ENCODE measurements at regions not wholly inside any gene's neighbourhood (a gene's known extent, or its start where the extent isn't known, plus 50 kb on each side); places are given as distances from the start of the nearest gene placed in this dataset.

DNA sequence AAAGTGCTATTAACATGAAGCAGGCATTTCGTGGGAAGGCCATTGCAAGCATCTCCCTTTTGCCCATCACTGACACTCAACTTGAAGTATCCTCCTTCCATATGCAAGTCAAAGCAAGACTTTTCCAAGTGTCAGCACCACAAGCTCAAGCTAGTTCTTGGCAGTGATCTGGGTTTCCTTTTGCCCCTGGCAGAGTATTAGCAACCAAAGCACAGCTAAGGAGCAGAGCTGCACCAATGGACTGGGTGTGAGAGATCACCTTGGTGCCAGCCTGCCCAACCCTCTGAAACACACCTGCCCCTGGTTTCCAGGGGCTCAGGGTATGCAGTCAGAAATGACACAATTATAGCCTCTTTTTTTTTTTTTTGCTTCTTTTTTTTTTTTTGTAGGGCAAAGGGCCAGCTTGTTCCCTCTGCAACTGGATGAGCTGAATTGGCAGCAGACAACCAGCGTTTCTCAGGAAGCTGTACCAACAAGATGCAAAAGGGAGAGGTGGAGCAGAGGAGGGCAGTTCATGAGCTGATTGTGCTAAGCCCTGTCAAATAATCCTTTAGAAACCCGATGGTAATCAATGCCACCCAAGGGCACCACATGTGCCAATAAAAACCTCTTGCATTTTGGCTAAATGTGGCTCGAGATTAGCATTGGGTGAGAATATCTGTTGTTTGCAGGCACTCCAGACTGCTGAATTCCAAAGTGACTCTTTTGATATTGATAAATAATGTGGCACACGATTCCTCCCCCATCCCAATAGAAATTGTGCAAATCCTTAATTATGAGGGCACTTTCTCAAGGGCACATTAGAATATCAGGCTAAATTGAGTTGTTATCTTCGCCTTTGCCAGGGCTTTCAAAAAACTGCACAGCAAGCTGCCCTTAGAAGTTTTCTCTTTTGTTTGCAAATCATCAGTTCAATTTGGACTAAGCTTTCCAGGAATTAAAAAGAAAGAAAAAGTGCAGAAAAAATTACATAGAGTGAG, 192.4 kb downstream of the GAS1 start:
- H3K27me3 ChIP-seq (ENCODE audit: control insufficient read depth in 1 of 2, insufficient read depth in 2 of 2, low read length in 1 of 2) = no peaks in the 10 kb centered on the region
- H3K9me3 ChIP-seq (ENCODE audit: control insufficient read depth, low read length) = no peaks in the 10 kb centered on the region
- H3K4me3 ChIP-seq (ENCODE audit: low read length in 2 of 2) = no peak overlapping the region
- intact Hi-C loops (cut with DNase I) = no loop called here
- H3K36me3 ChIP-seq (ENCODE audit: control insufficient read depth in 1 of 2, insufficient read depth in 2 of 2, low read length in 1 of 2) = no peaks in the 10 kb centered on the region
- H3K27ac ChIP-seq (ENCODE audit: low read depth in 1 of 2, low read length in 2 of 2) = no peak overlapping the region
- ATAC-seq (ENCODE audit: low FRiP score) = no peak
- H3K4me1 ChIP-seq (ENCODE audit: control insufficient read depth in 1 of 2, insufficient read depth in 2 of 2, low read length in 2 of 2) = no peaks in the 10 kb centered on the region
- 48 to 55% methylated on average over 6 of the region's 6 CpGs for WGBS, 2 donors
- no peak for DNase-seq

DNA sequence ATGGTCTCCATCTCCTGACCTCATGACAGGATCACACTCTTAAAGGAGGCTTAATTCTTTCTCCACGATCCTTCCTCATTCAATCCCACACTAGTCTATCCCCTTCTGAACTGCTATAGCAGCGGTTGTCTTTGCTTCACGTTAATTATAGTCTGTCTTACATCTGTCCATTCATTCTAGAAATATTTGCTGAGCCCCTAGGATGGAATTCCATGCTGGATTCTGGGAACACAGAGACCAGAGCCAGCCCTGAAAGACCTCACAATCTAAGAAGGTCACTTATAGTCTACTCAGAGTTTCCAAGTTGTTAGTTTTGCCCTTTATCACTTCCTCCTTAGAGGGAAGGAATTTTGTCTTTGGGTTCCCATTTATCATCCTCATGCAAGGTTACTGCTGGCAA, 193.5 kb downstream of the GAS1 start:
- Histone ChIP-seq H3K36me3 (ENCODE audit: control insufficient read depth in 1 of 2, insufficient read depth in 2 of 2, low read length in 1 of 2) (no peaks in the 10 kb centered on the region), H3K4me1 (ENCODE audit: control insufficient read depth in 1 of 2, insufficient read depth in 2 of 2, low read length in 2 of 2) (no peaks in the 10 kb centered on the region), H3K27me3 (ENCODE audit: control insufficient read depth in 1 of 2, insufficient read depth in 2 of 2, low read length in 1 of 2) (no peaks in the 10 kb centered on the region), H3K27ac (ENCODE audit: low read depth in 1 of 2, low read length in 2 of 2) (no peak overlapping the region), H3K9me3 (ENCODE audit: control insufficient read depth, low read length) (no peaks in the 10 kb centered on the region), H3K4me3 (ENCODE audit: low read length in 2 of 2) (no peak overlapping the region)
- intact Hi-C loops (cut with DNase I) = no loop called here
- DNase-seq = no peak
- no peak for ATAC-seq (ENCODE audit: low FRiP score)
- WGBS, 2 donors = 52 to 69% methylated on average over 3 of the region's 3 CpGs

DNA sequence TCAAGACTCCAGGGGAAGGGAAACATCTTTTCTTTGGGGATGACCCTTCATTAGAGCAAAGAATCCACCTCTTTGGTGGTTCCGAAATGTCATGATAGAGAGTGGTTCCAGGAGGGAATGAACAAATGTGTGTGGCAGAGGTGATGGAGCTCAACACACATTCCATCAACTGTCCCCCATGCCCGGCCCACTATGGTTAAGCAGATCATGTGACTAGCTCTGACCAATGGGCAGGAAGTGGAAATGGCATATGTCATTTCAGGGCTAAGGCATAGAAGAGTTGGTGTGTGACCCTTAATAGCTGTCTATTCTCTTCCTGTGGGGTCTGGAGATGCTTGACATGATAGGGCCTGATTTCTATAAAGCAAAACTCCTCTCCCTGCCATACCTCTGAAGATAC, 194.6 kb downstream of the GAS1 start:
- Histone ChIP-seq H3K27me3 (ENCODE audit: control insufficient read depth in 1 of 2, insufficient read depth in 2 of 2, low read length in 1 of 2) (no peaks in the 10 kb centered on the region), H3K4me3 (ENCODE audit: low read length in 2 of 2) (no peak overlapping the region), H3K27ac (ENCODE audit: low read depth in 1 of 2, low read length in 2 of 2) (no peak overlapping the region), H3K9me3 (ENCODE audit: control insufficient read depth, low read length) (no peaks in the 10 kb centered on the region), H3K36me3 (ENCODE audit: control insufficient read depth in 1 of 2, insufficient read depth in 2 of 2, low read length in 1 of 2) (no peaks in the 10 kb centered on the region), H3K4me1 (ENCODE audit: control insufficient read depth in 1 of 2, insufficient read depth in 2 of 2, low read length in 2 of 2) (no peaks in the 10 kb centered on the region)
- no peak for DNase-seq
- intact Hi-C loops (cut with DNase I) = no loop called here
- no peak for ATAC-seq (ENCODE audit: low FRiP score)
- WGBS, 2 donors = 92 to 93% methylated on average over 2 of the region's 2 CpGs

DNA sequence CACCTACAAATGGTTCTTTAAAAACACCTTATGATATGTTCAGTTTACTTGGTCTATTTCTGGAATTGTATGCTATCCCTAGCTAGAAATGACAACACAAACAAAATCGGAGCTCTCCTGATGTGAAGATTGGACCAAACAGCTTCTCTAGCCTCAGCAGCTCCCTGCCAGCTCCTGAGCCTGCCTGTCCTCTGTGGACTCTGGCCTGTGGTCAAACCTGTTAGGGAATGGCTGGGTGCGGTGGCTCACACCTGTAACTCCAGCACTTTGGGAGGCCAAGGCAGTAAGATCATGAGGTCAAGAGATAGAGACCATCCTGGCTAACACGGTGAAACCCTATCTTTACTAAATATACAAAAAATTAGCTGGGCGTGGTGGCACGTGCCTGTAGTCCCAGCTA, 195.3 kb downstream of the GAS1 start:
- intact Hi-C loops (cut with DNase I) = no loop called here
- Histone ChIP-seq H3K27ac (ENCODE audit: low read depth in 1 of 2, low read length in 2 of 2) (no peak overlapping the region), H3K36me3 (ENCODE audit: control insufficient read depth in 1 of 2, insufficient read depth in 2 of 2, low read length in 1 of 2) (no peaks in the 10 kb centered on the region), H3K27me3 (ENCODE audit: control insufficient read depth in 1 of 2, insufficient read depth in 2 of 2, low read length in 1 of 2) (no peaks in the 10 kb centered on the region), H3K4me1 (ENCODE audit: control insufficient read depth in 1 of 2, insufficient read depth in 2 of 2, low read length in 2 of 2) (no peaks in the 10 kb centered on the region), H3K4me3 (ENCODE audit: low read length in 2 of 2) (no peak overlapping the region), H3K9me3 (ENCODE audit: control insufficient read depth, low read length) (no peaks in the 10 kb centered on the region)
- no peak for ATAC-seq (ENCODE audit: low FRiP score)
- no peak for DNase-seq
- 93 to 94% methylated on average over 5 of the region's 5 CpGs for whole genome bisulfite sequencing, 2 donors

DNA sequence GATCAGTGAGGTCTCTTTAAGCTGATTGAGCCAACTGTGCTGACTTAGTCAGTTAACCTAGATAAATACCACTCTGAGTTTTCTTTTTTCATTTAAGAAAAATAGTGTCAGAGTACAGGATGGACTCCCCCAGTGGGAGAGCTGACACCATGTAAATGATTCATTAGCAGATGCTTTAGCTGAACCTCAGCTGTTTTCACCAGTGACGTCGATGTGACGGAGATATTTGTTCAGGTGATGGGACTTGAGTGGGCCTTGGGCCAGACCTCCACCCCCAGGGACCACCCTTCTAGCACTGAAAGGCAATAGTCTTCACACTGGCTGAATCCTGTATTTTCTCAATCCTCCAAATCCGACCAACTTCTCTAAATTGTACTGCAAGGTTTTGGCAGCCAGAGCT, 196.1 kb downstream of the GAS1 start:
- intact Hi-C loops (cut with DNase I) = no loop called here
- whole genome bisulfite sequencing, 2 donors = 76 to 79% methylated on average over 4 of the region's 4 CpGs
- Histone ChIP-seq H3K27ac (ENCODE audit: low read depth in 1 of 2, low read length in 2 of 2) (no peak overlapping the region), H3K4me1 (ENCODE audit: control insufficient read depth in 1 of 2, insufficient read depth in 2 of 2, low read length in 2 of 2) (no peaks in the 10 kb centered on the region), H3K27me3 (ENCODE audit: control insufficient read depth in 1 of 2, insufficient read depth in 2 of 2, low read length in 1 of 2) (no peaks in the 10 kb centered on the region), H3K9me3 (ENCODE audit: control insufficient read depth, low read length) (no peaks in the 10 kb centered on the region), H3K36me3 (ENCODE audit: control insufficient read depth in 1 of 2, insufficient read depth in 2 of 2, low read length in 1 of 2) (no peaks in the 10 kb centered on the region), H3K4me3 (ENCODE audit: low read length in 2 of 2) (no peak overlapping the region)
- DNase-seq = no peak
- no peak for ATAC-seq (ENCODE audit: low FRiP score)

DNA sequence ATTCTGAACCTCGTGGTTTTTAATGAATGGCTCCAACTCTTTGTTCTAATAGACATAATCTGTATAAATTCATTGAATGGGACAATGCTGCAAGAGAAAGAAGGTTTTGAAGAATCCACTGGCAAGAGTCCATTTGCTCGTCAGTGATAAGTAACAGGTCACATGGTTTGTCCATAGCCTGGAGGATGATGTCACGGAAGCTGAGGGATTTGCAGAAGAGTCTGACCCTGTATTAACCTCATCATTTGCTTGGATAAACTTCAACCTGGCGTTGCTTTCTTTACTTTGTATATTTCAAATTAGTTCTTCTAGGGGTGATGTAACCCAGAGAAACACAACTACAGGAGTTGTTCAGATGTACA, 197.4 kb downstream of the GAS1 start:
- ATAC-seq (ENCODE audit: low FRiP score) = no peak
- Histone ChIP-seq H3K27ac (ENCODE audit: low read depth in 1 of 2, low read length in 2 of 2) (no peak overlapping the region), H3K4me1 (ENCODE audit: control insufficient read depth in 1 of 2, insufficient read depth in 2 of 2, low read length in 2 of 2) (no peaks in the 10 kb centered on the region), H3K4me3 (ENCODE audit: low read length in 2 of 2) (no peak overlapping the region), H3K36me3 (ENCODE audit: control insufficient read depth in 1 of 2, insufficient read depth in 2 of 2, low read length in 1 of 2) (no peaks in the 10 kb centered on the region), H3K27me3 (ENCODE audit: control insufficient read depth in 1 of 2, insufficient read depth in 2 of 2, low read length in 1 of 2) (no peaks in the 10 kb centered on the region), H3K9me3 (ENCODE audit: control insufficient read depth, low read length) (no peaks in the 10 kb centered on the region)
- intact Hi-C loops (cut with DNase I) = no loop called here
- WGBS, 2 donors = 76 to 77% methylated on average over 4 of the region's 4 CpGs
- DNase-seq = no peak

DNA sequence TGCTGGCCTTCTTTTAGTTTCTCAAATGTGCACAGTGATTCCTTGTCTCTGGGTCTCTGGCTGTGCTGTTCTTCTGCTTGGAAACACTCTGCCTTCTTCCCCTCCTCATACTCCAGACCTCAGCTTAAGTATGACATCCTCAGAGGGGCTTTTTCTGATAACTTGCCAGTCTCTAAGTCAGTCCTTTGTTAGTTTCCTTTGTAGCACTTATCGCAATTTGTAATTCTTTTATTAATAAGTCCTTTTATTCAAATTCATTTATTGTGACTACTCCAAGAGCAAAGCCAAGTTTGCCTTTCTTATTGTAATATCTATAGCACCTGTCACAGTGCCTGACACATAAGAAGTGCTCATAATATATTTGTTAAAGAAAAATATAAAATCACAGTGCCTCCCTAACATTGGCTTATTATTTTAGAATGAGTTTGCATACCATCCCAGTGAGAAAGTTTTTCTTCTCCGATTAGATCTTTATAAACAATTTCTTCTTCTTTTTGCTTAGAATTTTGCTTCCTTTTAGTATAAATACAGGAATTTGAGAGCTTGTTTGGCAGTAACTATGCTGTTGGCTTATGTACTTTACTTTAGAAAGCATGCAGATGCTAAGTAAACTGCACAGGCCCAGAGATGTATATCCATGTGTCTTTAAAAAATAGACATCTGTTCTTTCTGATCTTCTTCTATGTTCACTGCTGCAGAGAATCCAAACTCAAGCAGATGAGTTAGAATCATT, 198.0 kb downstream of the GAS1 start:
- Histone ChIP-seq H3K9me3 (ENCODE audit: control insufficient read depth, low read length) (no peaks in the 10 kb centered on the region), H3K4me1 (ENCODE audit: control insufficient read depth in 1 of 2, insufficient read depth in 2 of 2, low read length in 2 of 2) (no peaks in the 10 kb centered on the region), H3K4me3 (ENCODE audit: low read length in 2 of 2) (no peak overlapping the region), H3K27ac (ENCODE audit: low read depth in 1 of 2, low read length in 2 of 2) (no peak overlapping the region), H3K27me3 (ENCODE audit: control insufficient read depth in 1 of 2, insufficient read depth in 2 of 2, low read length in 1 of 2) (no peaks in the 10 kb centered on the region), H3K36me3 (ENCODE audit: control insufficient read depth in 1 of 2, insufficient read depth in 2 of 2, low read length in 1 of 2) (no peaks in the 10 kb centered on the region)
- DNase-seq (no peak), ATAC-seq (ENCODE audit: low FRiP score) (no peak)
- intact Hi-C loops (cut with DNase I) = no loop called here
- WGBS, 2 donors = 49 to 57% methylated on average over 2 of the region's 2 CpGs

DNA sequence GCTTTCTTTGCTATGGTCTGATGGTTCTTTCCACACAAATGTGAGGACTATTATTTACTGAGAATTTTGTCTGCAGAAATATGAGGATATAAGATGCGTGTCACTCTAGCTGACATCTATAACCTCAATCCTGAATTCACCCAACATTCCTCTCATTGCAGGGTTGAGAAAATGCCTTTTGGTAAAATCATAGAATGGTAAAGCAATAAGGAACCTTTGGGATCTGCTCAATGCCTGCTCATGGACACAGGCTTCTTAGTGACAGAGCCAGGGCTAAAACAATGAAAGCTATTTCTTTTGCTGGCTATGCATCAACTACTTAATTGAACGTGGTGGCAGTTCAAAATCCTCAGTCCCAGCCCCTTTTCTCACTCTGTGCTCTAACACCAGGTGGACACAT, 199.6 kb downstream of the GAS1 start:
- ATAC-seq (ENCODE audit: low FRiP score) (no peak), DNase-seq (no peak)
- Histone ChIP-seq H3K36me3 (ENCODE audit: control insufficient read depth in 1 of 2, insufficient read depth in 2 of 2, low read length in 1 of 2) (no peaks in the 10 kb centered on the region), H3K9me3 (ENCODE audit: control insufficient read depth, low read length) (no peaks in the 10 kb centered on the region), H3K4me1 (ENCODE audit: control insufficient read depth in 1 of 2, insufficient read depth in 2 of 2, low read length in 2 of 2) (no peaks in the 10 kb centered on the region), H3K27ac (ENCODE audit: low read depth in 1 of 2, low read length in 2 of 2) (no peak overlapping the region), H3K4me3 (ENCODE audit: low read length in 2 of 2) (no peak overlapping the region), H3K27me3 (ENCODE audit: control insufficient read depth in 1 of 2, insufficient read depth in 2 of 2, low read length in 1 of 2) (no peaks in the 10 kb centered on the region)
- 49 to 57% methylated on average over 2 of the region's 2 CpGs for WGBS, 2 donors
- intact Hi-C loops (cut with DNase I) = no loop called here
